WTC11 (cell line): ENCODE measurements at regions not wholly inside any gene's neighbourhood (a gene's known extent, or its start where the extent isn't known, plus 50 kb on each side); places are given as distances from the start of the nearest gene placed in this dataset.

ENCODE experiments used
- ATF3 ChIP-seq: sonication (generic); formaldehyde crosslinking; conservative IDR thresholded peaks from 2 replicates; pipeline ENCODE4 v1.8.1; 2022; ENCODE audit warnings: mild to moderate bottlenecking, missing genetic modification reagents
- ATF6 ChIP-seq: sonication (generic); formaldehyde crosslinking; IDR thresholded peaks from 2 replicates; pipeline ENCODE4 v1.8.1; 2023; ENCODE audit warnings: mild to moderate bottlenecking, missing genetic modification reagents
- CTCF ChIP-seq: fragments of 200-600 bp; IDR thresholded peaks from 2 replicates; pipeline ENCODE4 v1.8.0; 2022; ENCODE audit warnings: antibody characterized with exemption
- E2F1 ChIP-seq: sonication (generic); formaldehyde crosslinking; IDR thresholded peaks from 2 replicates; pipeline ENCODE4 v1.8.0; 2022; ENCODE audit warnings: mild to moderate bottlenecking, missing genetic modification reagents
- ELF4 ChIP-seq: sonication (generic); formaldehyde crosslinking; IDR thresholded peaks from 2 replicates; pipeline ENCODE4 v1.8.1; 2022; ENCODE audit warnings: low read depth, mild to moderate bottlenecking, moderate library complexity, missing genetic modification reagents
- MAX ChIP-seq: sonication (generic); formaldehyde crosslinking; IDR thresholded peaks from 2 replicates; pipeline ENCODE4 v1.8.0; 2022; ENCODE audit warnings: mild to moderate bottlenecking, missing genetic modification reagents
- NFE2L1 ChIP-seq: sonication (generic); formaldehyde crosslinking; IDR thresholded peaks from 2 replicates; pipeline ENCODE4 v1.8.1; 2023; ENCODE audit warnings: missing genetic modification reagents
- PRDM15 ChIP-seq: sonication (generic); formaldehyde crosslinking; IDR thresholded peaks from 2 replicates; pipeline ENCODE4 v1.8.0; 2022; ENCODE audit warnings: missing genetic modification reagents
- TEAD4 ChIP-seq: sonication (generic); formaldehyde crosslinking; IDR thresholded peaks from 2 replicates; pipeline ENCODE4 v1.8.0; 2022; ENCODE audit warnings: mild to moderate bottlenecking, missing genetic modification reagents

- TF ChIP-seq CTCF, result no peak
- no peak for TF ChIP-seq ATF3 (CRISPR knock-in tag)
- no peak for TF ChIP-seq ELF4 (CRISPR knock-in tag)
- TF ChIP-seq MAX (CRISPR knock-in tag), result no peak
- TF ChIP-seq TEAD4 (CRISPR knock-in tag), result no peak
- no peak for TF ChIP-seq NFE2L1 (CRISPR knock-in tag)
- no peak for TF ChIP-seq PRDM15 (CRISPR knock-in tag)
- TF ChIP-seq ATF6 (CRISPR knock-in tag), result no peak
- TF ChIP-seq E2F1 (CRISPR knock-in tag), result no peak
Observed at GRCh38 chr5:109990723-109991359, 301.1 kb downstream of the MAN2A1 start.
